OCI-LY3 (cell line): ENCODE measurements at regions not wholly inside any gene's neighbourhood (a gene's known extent, or its start where the extent isn't known, plus 50 kb on each side); places are given as distances from the start of the nearest gene placed in this dataset.

Experiments
- CTCF ChIP-seq: fragments of 200-600, 300-600 bp; sonication (generic); IDR thresholded peaks from 2 replicates; pipeline ENCODE4 v1.5.1; 2014; ENCODE audit warnings: antibody characterized with exemption, low read length, low read depth
- EZH2phosphoT487 ChIP-seq: fragments of 200-600 bp; shearing (Covaris generic); IDR thresholded peaks from 2 replicates; pipeline ENCODE4 v1.6.1; 2018; ENCODE audit warnings: antibody characterized with exemption, mixed run types, low read depth

- TF ChIP-seq CTCF (no peak), EZH2phosphoT487 (no peak)
Observed at GRCh38 chr13:54361460-54361859, 1332.8 kb downstream of the OLFM4 start.
